Ishikawa (cell line): ENCODE measurements at regions not wholly inside any gene's neighbourhood (a gene's known extent, or its start where the extent isn't known, plus 50 kb on each side); places are given as distances from the start of the nearest gene placed in this dataset.

ENCODE experiments used
- EP300 ChIP-seq: IDR thresholded peaks from 2 replicates; pipeline ENCODE4 v1.6.1; 2012; ENCODE audit warnings: borderline replicate concordance
- TAF1 ChIP-seq: IDR thresholded peaks from 2 replicates; pipeline ENCODE4 v1.6.1; 2012; ENCODE audit warnings: low read depth, mild to moderate bottlenecking
- TF ChIP-seq, protein P1 (sequence below): IDR thresholded peaks from 2 replicates; pipeline ENCODE4 v1.6.1; 2012

DNA sequence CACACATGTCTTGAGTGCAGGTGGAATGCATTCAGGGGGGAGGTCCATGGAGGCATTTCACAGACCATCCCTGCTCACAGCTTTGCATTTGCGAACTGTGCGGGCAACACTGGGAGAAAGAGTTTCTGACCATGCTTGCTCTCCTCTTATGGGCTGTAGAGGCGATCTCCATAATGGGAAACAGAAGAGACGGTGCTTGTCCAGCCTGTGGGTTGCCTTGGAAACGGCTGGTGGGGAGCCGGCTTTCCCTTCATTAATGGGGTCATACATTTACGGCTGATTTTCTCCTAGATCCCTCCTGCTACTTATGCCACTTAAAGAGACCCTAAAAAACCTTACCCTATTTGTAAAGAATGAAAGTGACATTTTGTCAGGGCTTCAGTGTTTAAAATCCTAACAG, 147.4 kb downstream of the SOX11 start:
- TF ChIP-seq TAF1 (no peak), EP300 (no peak)
- TF ChIP-seq, protein P1, sequence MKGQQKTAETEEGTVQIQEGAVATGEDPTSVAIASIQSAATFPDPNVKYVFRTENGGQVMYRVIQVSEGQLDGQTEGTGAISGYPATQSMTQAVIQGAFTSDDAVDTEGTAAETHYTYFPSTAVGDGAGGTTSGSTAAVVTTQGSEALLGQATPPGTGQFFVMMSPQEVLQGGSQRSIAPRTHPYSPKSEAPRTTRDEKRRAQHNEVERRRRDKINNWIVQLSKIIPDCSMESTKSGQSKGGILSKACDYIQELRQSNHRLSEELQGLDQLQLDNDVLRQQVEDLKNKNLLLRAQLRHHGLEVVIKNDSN: no peak
